ENCODE measurements at regions not wholly inside any gene's neighbourhood (a gene's known extent, or its start where the extent isn't known, plus 50 kb on each side); places are given as distances from the start of the nearest gene placed in this dataset.

- H3K27me3 ChIP-seq (ENCODE audit: control insufficient read depth, insufficient read depth, low read length), result peaks cover 10% of the 10 kb centered on the region
- no peak overlapping the region for H3K27ac ChIP-seq (ENCODE audit: low read depth, low read length)
- H3K36me3 ChIP-seq (ENCODE audit: control insufficient read depth, insufficient read depth, low read length), result no peaks in the 10 kb centered on the region
- no peak overlapping the region for H3K9ac ChIP-seq (ENCODE audit: low read depth, low read length)
- H3K9me3 ChIP-seq (ENCODE audit: control insufficient read depth, insufficient read depth, low read length), result no peaks in the 10 kb centered on the region
- H3K4me1 ChIP-seq (ENCODE audit: control insufficient read depth, insufficient read depth, low read length), result no peaks in the 10 kb centered on the region
- H3K4me3 ChIP-seq (ENCODE audit: low read depth, low read length), result no peak overlapping the region
Measured at GRCh38 chr12:113726254-113726819, 239.8 kb downstream of the RBM19 start.

- no peak overlapping the region for H3K4me3 ChIP-seq (ENCODE audit: low read depth, low read length)
- H3K4me1 ChIP-seq (ENCODE audit: control insufficient read depth, insufficient read depth, low read length), result no peaks in the 10 kb centered on the region; the same call in 1 of the 2 replicates
- no peaks in the 10 kb centered on the region for H3K9me3 ChIP-seq (ENCODE audit: control insufficient read depth, insufficient read depth, low read length)
- H3K9ac ChIP-seq (ENCODE audit: low read depth, low read length), result no peak overlapping the region
- no peak overlapping the region for H3K27ac ChIP-seq (ENCODE audit: low read depth, low read length)
- peaks cover 6% of the 10 kb centered on the region; the same call in 1 of the 2 replicates for H3K27me3 ChIP-seq (ENCODE audit: control insufficient read depth, insufficient read depth, low read length)
- no peaks in the 10 kb centered on the region for H3K36me3 ChIP-seq (ENCODE audit: control insufficient read depth, insufficient read depth, low read length)
Measured at GRCh38 chr12:113725557-113725876, 240.6 kb downstream of the RBM19 start.

- Histone ChIP-seq H3K4me1 (ENCODE audit: control insufficient read depth, insufficient read depth, low read length) (no peaks in the 10 kb centered on the region; the same call in 1 of the 2 replicates), H3K4me3 (ENCODE audit: low read depth, low read length) (no peak overlapping the region), H3K36me3 (ENCODE audit: control insufficient read depth, insufficient read depth, low read length) (no peaks in the 10 kb centered on the region), H3K27me3 (ENCODE audit: control insufficient read depth, insufficient read depth, low read length) (peaks cover 6% of the 10 kb centered on the region; the same call in 1 of the 2 replicates), H3K9ac (ENCODE audit: low read depth, low read length) (no peak overlapping the region), H3K27ac (ENCODE audit: low read depth, low read length) (no peak overlapping the region), H3K9me3 (ENCODE audit: control insufficient read depth, insufficient read depth, low read length) (no peaks in the 10 kb centered on the region)
Measured at GRCh38 chr12:113724794-113725556, 241.2 kb downstream of the RBM19 start.

GRCh38 chr12:113723631-113724030 is 242.5 kb downstream of the RBM19 start:
- H3K27me3 ChIP-seq (ENCODE audit: control insufficient read depth, insufficient read depth, low read length), result no peaks in the 10 kb centered on the region; the same call in 1 of the 2 replicates
- no peak overlapping the region for H3K27ac ChIP-seq (ENCODE audit: low read depth, low read length)
- no peaks in the 10 kb centered on the region for H3K9me3 ChIP-seq (ENCODE audit: control insufficient read depth, insufficient read depth, low read length)
- H3K4me3 ChIP-seq (ENCODE audit: low read depth, low read length), result no peak overlapping the region
- H3K36me3 ChIP-seq (ENCODE audit: control insufficient read depth, insufficient read depth, low read length), result no peaks in the 10 kb centered on the region
- H3K4me1 ChIP-seq (ENCODE audit: control insufficient read depth, insufficient read depth, low read length), result no peaks in the 10 kb centered on the region; the same call in 1 of the 2 replicates
- H3K9ac ChIP-seq (ENCODE audit: low read depth, low read length), result no peak overlapping the region

- Histone ChIP-seq H3K9ac (ENCODE audit: low read depth, low read length) (no peak overlapping the region), H3K27ac (ENCODE audit: low read depth, low read length) (no peak overlapping the region), H3K27me3 (ENCODE audit: control insufficient read depth, insufficient read depth, low read length) (no peaks in the 10 kb centered on the region; the same call in 1 of the 2 replicates), H3K4me3 (ENCODE audit: low read depth, low read length) (no peak overlapping the region), H3K4me1 (ENCODE audit: control insufficient read depth, insufficient read depth, low read length) (no peaks in the 10 kb centered on the region; the same call in 1 of the 2 replicates), H3K9me3 (ENCODE audit: control insufficient read depth, insufficient read depth, low read length) (no peaks in the 10 kb centered on the region), H3K36me3 (ENCODE audit: control insufficient read depth, insufficient read depth, low read length) (no peaks in the 10 kb centered on the region)
Measured at GRCh38 chr12:113722747-113723146, 243.4 kb downstream of the RBM19 start.

- no peaks in the 10 kb centered on the region; the same call in 1 of the 2 replicates for H3K4me1 ChIP-seq (ENCODE audit: control insufficient read depth, insufficient read depth, low read length)
- H3K9me3 ChIP-seq (ENCODE audit: control insufficient read depth, insufficient read depth, low read length), result no peaks in the 10 kb centered on the region
- no peak overlapping the region for H3K9ac ChIP-seq (ENCODE audit: low read depth, low read length)
- no peaks in the 10 kb centered on the region for H3K27me3 ChIP-seq (ENCODE audit: control insufficient read depth, insufficient read depth, low read length)
- H3K4me3 ChIP-seq (ENCODE audit: low read depth, low read length), result no peak overlapping the region
- H3K36me3 ChIP-seq (ENCODE audit: control insufficient read depth, insufficient read depth, low read length), result no peaks in the 10 kb centered on the region
- no peak overlapping the region for H3K27ac ChIP-seq (ENCODE audit: low read depth, low read length)
Measured at GRCh38 chr12:113720629-113721028, 245.5 kb downstream of the RBM19 start.

GRCh38 chr12:113719911-113720591 is 246.1 kb downstream of the RBM19 start:
- no peaks in the 10 kb centered on the region for H3K36me3 ChIP-seq (ENCODE audit: control insufficient read depth, insufficient read depth, low read length)
- no peaks in the 10 kb centered on the region; the same call in 1 of the 2 replicates for H3K4me1 ChIP-seq (ENCODE audit: control insufficient read depth, insufficient read depth, low read length)
- H3K27me3 ChIP-seq (ENCODE audit: control insufficient read depth, insufficient read depth, low read length), result no peaks in the 10 kb centered on the region
- no peaks in the 10 kb centered on the region for H3K9me3 ChIP-seq (ENCODE audit: control insufficient read depth, insufficient read depth, low read length)
- no peak overlapping the region for H3K4me3 ChIP-seq (ENCODE audit: low read depth, low read length)
- H3K27ac ChIP-seq (ENCODE audit: low read depth, low read length), result no peak overlapping the region
- no peak overlapping the region for H3K9ac ChIP-seq (ENCODE audit: low read depth, low read length)

- Histone ChIP-seq H3K27me3 (ENCODE audit: control insufficient read depth, insufficient read depth, low read length) (no peaks in the 10 kb centered on the region), H3K4me1 (ENCODE audit: control insufficient read depth, insufficient read depth, low read length) (no peaks in the 10 kb centered on the region), H3K4me3 (ENCODE audit: low read depth, low read length) (no peak overlapping the region), H3K9me3 (ENCODE audit: control insufficient read depth, insufficient read depth, low read length) (no peaks in the 10 kb centered on the region), H3K9ac (ENCODE audit: low read depth, low read length) (no peak overlapping the region), H3K36me3 (ENCODE audit: control insufficient read depth, insufficient read depth, low read length) (no peaks in the 10 kb centered on the region), H3K27ac (ENCODE audit: low read depth, low read length) (no peak overlapping the region)
Measured at GRCh38 chr12:113713156-113713555, 241.5 kb upstream of the LHX5 start.

- no peaks in the 10 kb centered on the region for H3K4me1 ChIP-seq (ENCODE audit: control insufficient read depth, insufficient read depth, low read length)
- H3K36me3 ChIP-seq (ENCODE audit: control insufficient read depth, insufficient read depth, low read length), result no peaks in the 10 kb centered on the region
- H3K4me3 ChIP-seq (ENCODE audit: low read depth, low read length), result no peak overlapping the region
- no peak overlapping the region for H3K9ac ChIP-seq (ENCODE audit: low read depth, low read length)
- no peaks in the 10 kb centered on the region for H3K9me3 ChIP-seq (ENCODE audit: control insufficient read depth, insufficient read depth, low read length)
- H3K27me3 ChIP-seq (ENCODE audit: control insufficient read depth, insufficient read depth, low read length), result no peaks in the 10 kb centered on the region
- no peak overlapping the region for H3K27ac ChIP-seq (ENCODE audit: low read depth, low read length)
Measured at GRCh38 chr12:113712481-113712880, 240.8 kb upstream of the LHX5 start.

GRCh38 chr12:113710216-113710615 is 238.5 kb upstream of the LHX5 start:
- Histone ChIP-seq H3K9me3 (ENCODE audit: control insufficient read depth, insufficient read depth, low read length) (no peaks in the 10 kb centered on the region), H3K4me3 (ENCODE audit: low read depth, low read length) (no peak overlapping the region), H3K4me1 (ENCODE audit: control insufficient read depth, insufficient read depth, low read length) (no peaks in the 10 kb centered on the region), H3K27me3 (ENCODE audit: control insufficient read depth, insufficient read depth, low read length) (no peaks in the 10 kb centered on the region), H3K9ac (ENCODE audit: low read depth, low read length) (no peak overlapping the region), H3K36me3 (ENCODE audit: control insufficient read depth, insufficient read depth, low read length) (no peaks in the 10 kb centered on the region), H3K27ac (ENCODE audit: low read depth, low read length) (no peak overlapping the region)

GRCh38 chr12:113709456-113709855 is 237.8 kb upstream of the LHX5 start:
- H3K27me3 ChIP-seq (ENCODE audit: control insufficient read depth, insufficient read depth, low read length), result no peaks in the 10 kb centered on the region
- no peak overlapping the region for H3K9ac ChIP-seq (ENCODE audit: low read depth, low read length)
- H3K4me1 ChIP-seq (ENCODE audit: control insufficient read depth, insufficient read depth, low read length), result no peaks in the 10 kb centered on the region
- H3K4me3 ChIP-seq (ENCODE audit: low read depth, low read length), result no peak overlapping the region
- H3K27ac ChIP-seq (ENCODE audit: low read depth, low read length), result no peak overlapping the region
- H3K36me3 ChIP-seq (ENCODE audit: control insufficient read depth, insufficient read depth, low read length), result no peaks in the 10 kb centered on the region
- H3K9me3 ChIP-seq (ENCODE audit: control insufficient read depth, insufficient read depth, low read length), result no peaks in the 10 kb centered on the region

All from HUES48 (cell line).